Liver (tissue), 8 donors: ENCODE measurements at regions not wholly inside any gene's neighbourhood (a gene's known extent, or its start where the extent isn't known, plus 50 kb on each side); places are given as distances from the start of the nearest gene placed in this dataset.
"Not testable (repeated sequence)": the region's sequence is repeated elsewhere in the genome, so short reads cannot be mapped to it uniquely, and the experiment has no call there.

Experiments used
- DNase-seq: peaks from one replicate; pipeline ENCODE4 v3.0.0-alpha.2; 2017; ENCODE audit warnings: low spot score
- H3K27ac ChIP-seq, 2 donors: one replicate each; pipeline ENCODE4 v1.7.0; 2013; ENCODE audit warnings: inconsistent platforms in 2 of 2, low read length in 2 of 2, control low read depth in 1 of 2, low read depth in 1 of 2, mild to moderate bottlenecking in 1 of 2
- H3K27me3 ChIP-seq, 4 donors: one replicate each; pipeline versions ENCODE4 v1.6.1 to v1.7.0; 2013; ENCODE audit warnings: low read length in 3 of 4, inconsistent platforms in 1 of 4, mild to moderate bottlenecking in 1 of 4, moderate library complexity in 1 of 4; ENCODE audit not compliant: control insufficient read depth in 4 of 4, insufficient read depth in 4 of 4
- H3K36me3 ChIP-seq, 4 donors: one replicate each; pipeline versions ENCODE4 v1.6.1 to v1.7.0; 2013; ENCODE audit warnings: low read length in 3 of 4, mild to moderate bottlenecking in 3 of 4, low read depth in 1 of 4, moderate library complexity in 1 of 4; ENCODE audit not compliant: control insufficient read depth in 4 of 4, insufficient read depth in 3 of 4
- H3K4me1 ChIP-seq, 4 donors: one replicate each; pipeline versions ENCODE4 v1.6.1 to v1.7.0; 2013; ENCODE audit warnings: low read length in 3 of 4, mild to moderate bottlenecking in 3 of 4, moderate library complexity in 1 of 4; ENCODE audit not compliant: control insufficient read depth in 4 of 4, insufficient read depth in 4 of 4
- H3K4me3 ChIP-seq, 3 donors: one replicate each; pipeline versions ENCODE4 v1.6.1 to v1.7.0; 2013; ENCODE audit warnings: low read length in 3 of 3, control low read depth in 1 of 3, low read depth in 1 of 3, mild to moderate bottlenecking in 1 of 3
- H3K9ac ChIP-seq, 2 donors: one replicate each; pipeline ENCODE4 v1.7.0; 2013; ENCODE audit warnings: low read length in 2 of 2, mild to moderate bottlenecking in 2 of 2, moderate library complexity in 2 of 2, control low read depth in 1 of 2, low read depth in 1 of 2
- H3K9me3 ChIP-seq, 4 donors: one replicate each; pipeline versions ENCODE4 v1.6.1 to v1.7.0; 2013; ENCODE audit warnings: low read length in 3 of 4; ENCODE audit not compliant: control insufficient read depth in 4 of 4
- FOXA1 ChIP-seq: IDR thresholded peaks from 2 replicates; pipeline ENCODE4 v1.6.1; 2016; ENCODE audit warnings: antibody characterized with exemption
- FOXA2 ChIP-seq: IDR thresholded peaks from 2 replicates; pipeline ENCODE4 v1.6.1; 2016; ENCODE audit warnings: antibody characterized with exemption
- GABPA ChIP-seq, 2 donors: IDR thresholded peaks in 1 of 2; conservative IDR thresholded peaks in 1 of 2; 2 replicates each; pipeline ENCODE4 v1.6.1; 2016; ENCODE audit warnings: antibody characterized with exemption in 2 of 2, mild to moderate bottlenecking in 1 of 2, moderate library complexity in 1 of 2
- HNF4A ChIP-seq, 2 donors: conservative IDR thresholded peaks; 2 replicates each; pipeline ENCODE4 v1.6.1; 2016; ENCODE audit warnings: antibody characterized with exemption in 2 of 2, mild to moderate bottlenecking in 2 of 2
- HNF4G ChIP-seq: IDR thresholded peaks from 2 replicates; pipeline ENCODE4 v1.6.1; 2016; ENCODE audit warnings: antibody characterized with exemption
- JUND ChIP-seq, 2 donors: IDR thresholded peaks; 2 replicates each; pipeline ENCODE4 v1.6.1; 2016; ENCODE audit warnings: antibody characterized with exemption in 2 of 2
- MAX ChIP-seq: IDR thresholded peaks from 2 replicates; pipeline ENCODE4 v1.6.1; 2016; ENCODE audit warnings: antibody characterized with exemption
- RAD21 ChIP-seq, 2 donors: IDR thresholded peaks; 2 replicates each; pipeline ENCODE4 v1.6.1; 2016; ENCODE audit warnings: antibody characterized with exemption in 2 of 2, mild to moderate bottlenecking in 2 of 2
- REST ChIP-seq: IDR thresholded peaks from 2 replicates; pipeline ENCODE4 v1.6.1; 2016; ENCODE audit warnings: antibody characterized with exemption, mild to moderate bottlenecking
- RXRA ChIP-seq, 2 donors: IDR thresholded peaks; 2 replicates each; pipeline ENCODE4 v1.6.1; 2017 to 2018; ENCODE audit warnings: antibody characterized with exemption in 2 of 2, mild to moderate bottlenecking in 1 of 2
- SP1 ChIP-seq: IDR thresholded peaks from 2 replicates; pipeline ENCODE4 v1.6.1; 2018; ENCODE audit warnings: antibody characterized with exemption, mild to moderate bottlenecking
- YY1 ChIP-seq: IDR thresholded peaks from 2 replicates; pipeline ENCODE4 v1.6.1; 2016; ENCODE audit warnings: antibody characterized with exemption, mild to moderate bottlenecking
- WGBS: extraction: QIAGEN DNeasy Blood & Tissue Kit; methylation state at CpG from one replicate; pipeline ENCODE4 v1.1.7; 2013; 5-methylcytosine and 5-hydroxymethylcytosine counted together
- TF ChIP-seq, protein P1 (sequence below): IDR thresholded peaks from 2 replicates; pipeline ENCODE4 v1.6.1; 2016; ENCODE audit warnings: antibody characterized with exemption
- TF ChIP-seq, protein P2 (sequence below): IDR thresholded peaks from 2 replicates; pipeline ENCODE4 v1.6.1; 2016; ENCODE audit warnings: antibody characterized with exemption
- TF ChIP-seq, protein P3 (sequence below): fragments of 150-350 bp; IDR thresholded peaks from 2 replicates; pipeline ENCODE4 v1.5.1; 2017; ENCODE audit warnings: improper control_type of control experiment, low read depth, low read length; ENCODE audit not compliant: missing input control
- donor health status: healthy.
- donor health status: healthy.
- donor health status: healthy.
- donor health status: healthy.
- donor health status: healthy.

DNA sequence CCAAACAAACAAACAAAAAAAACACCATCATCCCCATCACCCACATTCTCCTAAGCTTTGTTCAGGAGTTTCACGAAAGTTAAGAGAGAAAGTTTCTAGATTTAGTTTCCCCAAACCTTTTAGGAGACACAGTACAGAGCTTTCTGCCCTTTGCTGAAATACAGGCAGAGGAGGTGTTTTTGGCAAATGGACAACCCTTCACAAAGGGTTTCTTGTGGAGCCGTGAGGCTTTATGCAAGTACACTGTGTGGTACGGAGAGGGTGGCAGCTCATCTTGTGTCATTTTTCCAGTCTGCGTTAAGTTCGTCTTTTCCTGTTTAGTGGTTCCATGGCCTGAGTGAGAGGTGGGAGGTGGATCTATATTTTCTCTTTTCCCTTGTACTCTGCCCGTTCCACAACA, 215.5 kb upstream of the PRKCQ start:
- Histone ChIP-seq H3K27ac (no peak overlapping the region), H3K36me3 (no peaks in the 10 kb centered on the region), H3K4me3 (no peak overlapping the region), H3K4me1 (no peaks in the 10 kb centered on the region), H3K9ac (no peak overlapping the region), H3K27me3 (no peaks in the 10 kb centered on the region), H3K9me3 (no peaks in the 10 kb centered on the region)
- DNase-seq = no peak
- 64% methylated on average over 6 of the region's 6 CpGs for whole genome bisulfite sequencing
- no peak for TF ChIP-seq YY1
- TF ChIP-seq HNF4G = no peak
- TF ChIP-seq MAX = no peak
- TF ChIP-seq, protein P1, sequence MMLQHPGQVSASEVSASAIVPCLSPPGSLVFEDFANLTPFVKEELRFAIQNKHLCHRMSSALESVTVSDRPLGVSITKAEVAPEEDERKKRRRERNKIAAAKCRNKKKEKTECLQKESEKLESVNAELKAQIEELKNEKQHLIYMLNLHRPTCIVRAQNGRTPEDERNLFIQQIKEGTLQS = no peak
- no peak for TF ChIP-seq GABPA (IDR thresholded peaks at IDR 0.05 in 1 of 2, conservative IDR thresholded peaks at IDR 0.05 in 1 of 2)
- no peak for TF ChIP-seq JUND (IDR thresholded peaks at IDR 0.05)
- TF ChIP-seq, protein P2, sequence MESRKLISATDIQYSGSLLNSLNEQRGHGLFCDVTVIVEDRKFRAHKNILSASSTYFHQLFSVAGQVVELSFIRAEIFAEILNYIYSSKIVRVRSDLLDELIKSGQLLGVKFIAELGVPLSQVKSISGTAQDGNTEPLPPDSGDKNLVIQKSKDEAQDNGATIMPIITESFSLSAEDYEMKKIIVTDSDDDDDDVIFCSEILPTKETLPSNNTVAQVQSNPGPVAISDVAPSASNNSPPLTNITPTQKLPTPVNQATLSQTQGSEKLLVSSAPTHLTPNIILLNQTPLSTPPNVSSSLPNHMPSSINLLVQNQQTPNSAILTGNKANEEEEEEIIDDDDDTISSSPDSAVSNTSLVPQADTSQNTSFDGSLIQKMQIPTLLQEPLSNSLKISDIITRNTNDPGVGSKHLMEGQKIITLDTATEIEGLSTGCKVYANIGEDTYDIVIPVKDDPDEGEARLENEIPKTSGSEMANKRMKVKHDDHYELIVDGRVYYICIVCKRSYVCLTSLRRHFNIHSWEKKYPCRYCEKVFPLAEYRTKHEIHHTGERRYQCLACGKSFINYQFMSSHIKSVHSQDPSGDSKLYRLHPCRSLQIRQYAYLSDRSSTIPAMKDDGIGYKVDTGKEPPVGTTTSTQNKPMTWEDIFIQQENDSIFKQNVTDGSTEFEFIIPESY = no peak
- no peak for TF ChIP-seq HNF4A (conservative IDR thresholded peaks at IDR 0.05)
- no peak for TF ChIP-seq REST
- TF ChIP-seq FOXA2 = no peak
- TF ChIP-seq FOXA1 = no peak

- DNase-seq, H3K27me3 ChIP-seq: not testable (repeated sequence)
- WGBS = 56% methylated on average over 6 of the region's 10 CpGs
These were observed 214.8 kb upstream of the PRKCQ start for GRCh38 chr10:6794841-6795240.

DNA sequence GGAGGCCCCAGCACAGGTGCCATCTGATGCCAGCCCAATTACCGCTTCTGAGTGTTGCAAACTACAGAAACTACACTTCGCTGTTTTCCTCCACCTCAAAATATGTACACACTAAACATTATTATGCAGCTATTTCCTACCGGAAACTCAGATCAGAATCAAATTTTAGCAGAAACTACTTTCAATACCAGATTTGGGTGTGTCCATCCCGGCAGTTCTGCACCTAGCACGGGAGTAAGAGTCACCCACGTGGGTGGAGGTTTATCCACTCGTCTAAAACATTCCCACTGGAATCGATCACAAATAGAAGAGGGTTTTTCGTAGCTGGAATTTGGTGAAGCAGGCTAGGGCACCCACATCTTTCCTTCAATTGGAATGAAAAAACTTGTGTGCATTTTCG, 214.4 kb upstream of the PRKCQ start:
- H3K4me3 ChIP-seq = no peak overlapping the region
- no peak overlapping the region for H3K27ac ChIP-seq
- no peaks in the 10 kb centered on the region for H3K36me3 ChIP-seq
- TF ChIP-seq RAD21 (IDR thresholded peaks at IDR 0.05) (no peak), YY1 (no peak), RXRA (IDR thresholded peaks at IDR 0.05) (no peak), SP1 (no peak), HNF4G (no peak), REST (no peak), FOXA1 (no peak), MAX (no peak), JUND (IDR thresholded peaks at IDR 0.05) (no peak)
- TF ChIP-seq, protein P3, sequence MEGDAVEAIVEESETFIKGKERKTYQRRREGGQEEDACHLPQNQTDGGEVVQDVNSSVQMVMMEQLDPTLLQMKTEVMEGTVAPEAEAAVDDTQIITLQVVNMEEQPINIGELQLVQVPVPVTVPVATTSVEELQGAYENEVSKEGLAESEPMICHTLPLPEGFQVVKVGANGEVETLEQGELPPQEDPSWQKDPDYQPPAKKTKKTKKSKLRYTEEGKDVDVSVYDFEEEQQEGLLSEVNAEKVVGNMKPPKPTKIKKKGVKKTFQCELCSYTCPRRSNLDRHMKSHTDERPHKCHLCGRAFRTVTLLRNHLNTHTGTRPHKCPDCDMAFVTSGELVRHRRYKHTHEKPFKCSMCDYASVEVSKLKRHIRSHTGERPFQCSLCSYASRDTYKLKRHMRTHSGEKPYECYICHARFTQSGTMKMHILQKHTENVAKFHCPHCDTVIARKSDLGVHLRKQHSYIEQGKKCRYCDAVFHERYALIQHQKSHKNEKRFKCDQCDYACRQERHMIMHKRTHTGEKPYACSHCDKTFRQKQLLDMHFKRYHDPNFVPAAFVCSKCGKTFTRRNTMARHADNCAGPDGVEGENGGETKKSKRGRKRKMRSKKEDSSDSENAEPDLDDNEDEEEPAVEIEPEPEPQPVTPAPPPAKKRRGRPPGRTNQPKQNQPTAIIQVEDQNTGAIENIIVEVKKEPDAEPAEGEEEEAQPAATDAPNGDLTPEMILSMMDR = no peak
- no peaks in the 10 kb centered on the region for H3K4me1 ChIP-seq
- no peaks in the 10 kb centered on the region for H3K27me3 ChIP-seq
- H3K9me3 ChIP-seq = no peaks in the 10 kb centered on the region
- no peak overlapping the region for H3K9ac ChIP-seq
- DNase-seq = no peak
- WGBS = 73% methylated on average over 10 of the region's 10 CpGs

More at GRCh38 chr10:6794841-6795240, 214.8 kb upstream of the PRKCQ start:
- H3K9ac ChIP-seq, H3K27ac ChIP-seq, H3K9me3 ChIP-seq, H3K4me3 ChIP-seq, H3K4me1 ChIP-seq, H3K36me3 ChIP-seq: not testable (repeated sequence)
